Muscle layer of colon (tissue), 2 donors: ENCODE measurements at regions not wholly inside any gene's neighbourhood (a gene's known extent, or its start where the extent isn't known, plus 50 kb on each side); places are given as distances from the start of the nearest gene placed in this dataset.

Experiments used
- H3K27ac ChIP-seq: one replicate; pipeline ENCODE4 v1.7.0; 2013; ENCODE audit warnings: low read depth, mild to moderate bottlenecking, low read length, moderate library complexity
- H3K27me3 ChIP-seq, 2 donors: one replicate each; pipeline ENCODE4 v1.7.0; 2013; ENCODE audit warnings: low read length in 2 of 2, mild to moderate bottlenecking in 2 of 2; ENCODE audit not compliant: insufficient read depth in 2 of 2, control insufficient read depth in 1 of 2
- H3K36me3 ChIP-seq: one replicate; pipeline ENCODE4 v1.7.0; 2013; ENCODE audit warnings: mild to moderate bottlenecking, low read length; ENCODE audit not compliant: insufficient read depth
- H3K4me1 ChIP-seq: one replicate; pipeline ENCODE4 v1.7.0; 2013; ENCODE audit warnings: mild to moderate bottlenecking, low read length; ENCODE audit not compliant: insufficient read depth
- H3K4me3 ChIP-seq, 2 donors: one replicate each; pipeline ENCODE4 v1.7.0; 2013; ENCODE audit warnings: low read length in 2 of 2, low read depth in 1 of 2, mild to moderate bottlenecking in 1 of 2, moderate library complexity in 1 of 2
- H3K9ac ChIP-seq: one replicate; pipeline ENCODE4 v1.7.0; 2013; ENCODE audit warnings: low read length
- H3K9me3 ChIP-seq: one replicate; pipeline ENCODE4 v1.7.0; 2013; ENCODE audit warnings: mild to moderate bottlenecking, low read length
- donor health status: abdominal sarcoma.
- donor health status: Adenocarcinoma of cecum.

DNA sequence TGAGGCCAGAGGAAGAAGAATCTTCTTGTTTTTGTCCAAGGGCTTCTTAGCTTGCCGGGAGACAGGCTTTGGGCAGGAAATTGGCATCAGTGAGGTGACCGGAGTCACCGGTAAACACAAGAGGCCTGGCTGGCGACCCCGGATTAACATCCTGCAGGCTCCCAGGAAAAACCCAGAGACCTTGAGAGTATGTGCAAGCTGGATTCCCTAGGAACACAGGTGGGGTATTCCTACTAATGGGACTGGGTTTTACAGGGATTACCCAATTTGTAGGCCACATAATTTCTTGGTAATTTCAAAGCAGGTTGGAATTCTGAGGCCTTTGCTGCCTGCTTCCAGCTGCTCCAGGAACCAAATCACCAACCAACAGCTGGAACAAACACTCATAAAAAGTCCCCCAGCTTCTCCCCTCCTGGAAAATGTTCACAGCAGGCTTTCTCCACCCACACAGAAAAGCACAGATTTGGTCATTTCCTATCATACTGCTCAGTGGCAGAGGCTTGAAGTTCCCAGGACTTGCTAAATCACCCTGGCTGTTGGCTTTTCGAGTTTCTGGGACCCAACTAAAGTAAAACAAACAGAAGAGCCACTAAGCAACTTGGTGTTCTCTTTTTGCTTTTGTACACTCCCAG lies 258.8 kb downstream of the IRF8 start:
- Histone ChIP-seq H3K4me1 (peaks cover 47% of the 10 kb centered on the region), H3K27ac (peak overlapping the region; percentile 14), H3K27me3 (no peaks in the 10 kb centered on the region), H3K9me3 (no peaks in the 10 kb centered on the region), H3K9ac (no peak overlapping the region), H3K4me3 (no peak overlapping the region), H3K36me3 (no peaks in the 10 kb centered on the region)

DNA sequence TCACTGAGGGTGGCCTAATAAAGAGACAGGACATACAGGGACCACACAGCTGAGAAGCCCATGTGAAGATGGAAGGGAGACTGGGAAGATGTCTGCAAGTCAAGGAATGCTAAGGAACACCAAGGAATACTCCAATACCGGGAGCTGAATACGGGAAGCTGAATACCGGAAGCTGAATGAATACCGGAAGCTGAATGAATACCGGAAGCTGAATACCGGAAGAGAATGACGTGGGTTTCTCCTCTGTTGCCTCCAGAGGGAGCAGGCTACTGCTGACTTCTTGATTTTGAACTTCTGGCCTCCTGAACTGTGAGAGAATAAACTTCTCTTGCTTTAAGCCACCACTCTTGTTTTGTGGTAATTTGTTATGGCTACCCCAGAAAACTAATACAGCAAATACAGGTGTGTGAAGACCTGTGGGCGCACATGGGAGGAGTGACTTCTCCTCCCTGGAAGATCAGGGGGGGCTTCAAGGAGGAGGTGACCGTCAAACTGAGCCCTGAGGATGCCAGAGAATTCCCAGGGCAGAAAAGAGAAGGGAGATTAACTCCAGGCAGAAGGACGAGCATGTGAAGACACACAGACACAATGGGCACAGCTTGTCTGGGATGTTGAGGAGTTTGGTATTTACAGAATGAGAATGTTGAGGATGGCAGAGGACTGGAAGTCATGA lies 259.9 kb downstream of the IRF8 start:
- Histone ChIP-seq H3K9me3 (no peaks in the 10 kb centered on the region), H3K9ac (no peak overlapping the region), H3K27me3 (no peaks in the 10 kb centered on the region), H3K4me3 (no peak overlapping the region), H3K27ac (peak overlapping the region; percentile 35), H3K4me1 (peaks cover 37% of the 10 kb centered on the region), H3K36me3 (no peaks in the 10 kb centered on the region)

DNA sequence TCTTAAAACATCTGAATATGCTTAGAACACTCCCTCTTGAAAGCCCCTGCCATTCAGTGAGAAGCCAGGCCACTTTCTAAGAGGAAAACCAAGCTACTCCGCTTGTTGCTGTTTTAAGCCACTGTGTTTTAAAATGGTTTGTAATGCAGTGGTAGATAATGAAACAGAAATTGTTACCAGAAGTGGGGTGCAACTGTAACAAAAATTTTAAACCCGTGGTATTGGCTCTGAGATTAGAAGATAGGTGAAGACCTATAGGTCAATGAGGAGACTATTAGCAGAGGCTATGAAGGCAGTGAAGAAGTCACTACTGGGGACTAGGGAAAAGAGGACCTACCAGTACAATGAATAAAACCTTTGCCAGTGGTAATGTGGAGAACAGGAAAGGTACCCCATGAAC lies 266.5 kb downstream of the IRF8 start:
- H3K27ac ChIP-seq = no peak overlapping the region
- no peaks in the 10 kb centered on the region for H3K36me3 ChIP-seq
- no peaks in the 10 kb centered on the region for H3K4me1 ChIP-seq
- peaks cover 7% of the 10 kb centered on the region for H3K9me3 ChIP-seq
- H3K27me3 ChIP-seq = no peaks in the 10 kb centered on the region
- no peak overlapping the region for H3K4me3 ChIP-seq
- H3K9ac ChIP-seq = no peak overlapping the region

DNA sequence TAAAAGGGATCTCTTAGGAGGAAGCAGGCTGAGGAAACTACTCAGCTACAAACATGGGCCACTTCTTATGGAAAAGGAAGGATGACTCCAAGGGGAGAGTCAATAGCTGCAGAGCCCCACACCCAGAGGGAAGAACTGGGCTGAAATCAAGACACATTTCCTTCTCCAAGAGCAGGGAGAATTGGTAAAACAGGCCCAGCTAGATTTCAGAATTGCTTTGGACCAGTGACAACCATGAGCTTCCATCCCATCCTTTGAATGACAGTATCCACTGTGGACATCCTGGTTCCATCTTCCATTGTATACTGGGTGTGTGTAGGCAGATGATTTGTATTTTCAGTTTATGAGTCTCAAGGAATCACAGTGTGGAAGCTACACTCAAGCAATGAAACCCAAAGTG lies 267.5 kb downstream of the IRF8 start:
- no peaks in the 10 kb centered on the region for H3K36me3 ChIP-seq
- no peak overlapping the region for H3K9ac ChIP-seq
- H3K27me3 ChIP-seq = no peaks in the 10 kb centered on the region
- H3K4me3 ChIP-seq = no peak overlapping the region
- no peaks in the 10 kb centered on the region for H3K4me1 ChIP-seq
- peaks cover 7% of the 10 kb centered on the region for H3K9me3 ChIP-seq
- no peak overlapping the region for H3K27ac ChIP-seq

DNA sequence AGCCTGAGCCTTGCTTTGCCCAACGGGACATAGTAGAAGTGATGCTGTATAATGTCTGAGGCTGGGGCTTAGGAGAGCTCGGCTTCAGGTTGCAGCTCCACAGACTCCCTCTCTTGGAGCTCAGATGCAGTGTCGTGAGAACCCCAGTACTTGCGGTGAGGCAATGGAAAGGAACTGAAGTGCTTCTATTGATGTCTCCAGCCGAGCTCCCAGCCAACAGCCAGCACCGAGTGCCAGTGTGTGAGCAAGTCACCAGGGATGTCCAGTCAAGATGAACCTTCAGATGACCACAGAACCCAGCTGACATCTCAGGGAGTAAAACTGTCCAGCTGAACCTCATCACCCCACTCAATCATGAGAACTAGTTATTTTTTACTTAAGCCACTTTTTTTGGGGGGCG lies 268.1 kb downstream of the IRF8 start:
- Histone ChIP-seq H3K4me1 (no peaks in the 10 kb centered on the region), H3K9ac (no peak overlapping the region), H3K27me3 (no peaks in the 10 kb centered on the region), H3K9me3 (peaks cover 7% of the 10 kb centered on the region), H3K4me3 (no peak overlapping the region), H3K27ac (no peak overlapping the region), H3K36me3 (no peaks in the 10 kb centered on the region)

DNA sequence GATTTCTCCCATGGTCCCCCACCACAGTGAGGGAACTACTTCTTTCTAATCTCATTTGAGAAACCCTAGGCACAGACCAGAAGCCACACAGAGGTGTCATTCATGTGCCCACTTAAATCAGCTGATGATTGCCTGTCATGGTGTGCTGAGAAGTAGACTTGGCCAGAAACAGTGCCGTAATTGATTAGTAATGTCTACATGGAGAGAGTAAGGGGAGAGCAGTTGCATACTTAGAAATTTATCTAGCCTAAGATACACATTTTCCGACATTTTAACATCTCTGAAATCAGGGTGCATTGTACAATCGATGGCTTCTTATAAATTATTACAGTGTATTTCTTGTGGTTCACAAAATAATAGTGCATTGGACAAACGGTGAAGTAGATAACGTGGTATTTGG lies 271.8 kb downstream of the IRF8 start:
- no peaks in the 10 kb centered on the region for H3K36me3 ChIP-seq
- H3K4me1 ChIP-seq = no peaks in the 10 kb centered on the region
- H3K9ac ChIP-seq = no peak overlapping the region
- H3K27me3 ChIP-seq = no peaks in the 10 kb centered on the region
- H3K9me3 ChIP-seq = peaks cover under 1% of the 10 kb centered on the region
- no peak overlapping the region for H3K4me3 ChIP-seq
- H3K27ac ChIP-seq = no peak overlapping the region

DNA sequence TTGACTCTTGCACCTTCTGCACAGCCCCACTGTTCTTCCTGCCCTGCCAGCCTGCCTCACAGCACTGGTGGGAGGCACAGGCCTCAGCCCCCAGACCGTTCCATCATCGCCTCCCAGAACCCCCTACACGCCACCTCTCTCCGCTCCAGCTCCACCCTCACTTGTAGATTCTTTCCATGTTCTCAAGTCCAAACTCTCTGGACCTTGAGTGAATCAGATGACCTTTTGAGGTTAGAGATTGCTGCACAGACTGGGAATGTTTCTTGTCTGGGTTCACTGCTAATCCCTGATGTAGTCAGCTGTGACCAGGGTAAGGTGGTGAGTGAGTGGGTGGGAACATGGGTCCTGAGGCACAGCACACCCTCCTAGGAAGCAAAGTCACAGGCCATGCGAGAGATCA lies 272.4 kb downstream of the IRF8 start:
- Histone ChIP-seq H3K27ac (no peak overlapping the region), H3K9ac (no peak overlapping the region), H3K4me3 (no peak overlapping the region), H3K27me3 (no peaks in the 10 kb centered on the region), H3K9me3 (no peaks in the 10 kb centered on the region), H3K36me3 (no peaks in the 10 kb centered on the region), H3K4me1 (no peaks in the 10 kb centered on the region)

DNA sequence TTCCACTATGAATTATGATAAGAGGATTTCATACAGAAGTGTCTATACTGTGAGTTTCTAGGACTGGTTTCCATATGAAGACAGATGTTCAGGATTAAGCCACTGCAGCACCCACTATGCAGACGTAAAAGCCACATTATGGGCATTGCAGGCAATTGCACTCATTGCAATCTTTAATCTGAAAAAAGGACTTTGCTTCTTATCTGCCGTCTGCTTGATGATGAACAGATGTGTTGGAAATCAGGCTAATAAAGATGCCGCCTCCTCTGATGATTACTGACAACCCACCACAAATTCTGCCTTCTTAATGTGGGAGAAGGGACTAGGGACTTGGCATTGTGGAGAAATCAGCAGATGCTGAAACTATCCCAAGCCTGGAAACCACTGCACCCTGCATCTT lies 276.9 kb downstream of the IRF8 start:
- H3K9ac ChIP-seq = no peak overlapping the region
- no peaks in the 10 kb centered on the region for H3K4me1 ChIP-seq
- no peak overlapping the region for H3K27ac ChIP-seq
- H3K27me3 ChIP-seq = no peaks in the 10 kb centered on the region
- no peaks in the 10 kb centered on the region for H3K9me3 ChIP-seq
- no peak overlapping the region for H3K4me3 ChIP-seq
- no peaks in the 10 kb centered on the region for H3K36me3 ChIP-seq

DNA sequence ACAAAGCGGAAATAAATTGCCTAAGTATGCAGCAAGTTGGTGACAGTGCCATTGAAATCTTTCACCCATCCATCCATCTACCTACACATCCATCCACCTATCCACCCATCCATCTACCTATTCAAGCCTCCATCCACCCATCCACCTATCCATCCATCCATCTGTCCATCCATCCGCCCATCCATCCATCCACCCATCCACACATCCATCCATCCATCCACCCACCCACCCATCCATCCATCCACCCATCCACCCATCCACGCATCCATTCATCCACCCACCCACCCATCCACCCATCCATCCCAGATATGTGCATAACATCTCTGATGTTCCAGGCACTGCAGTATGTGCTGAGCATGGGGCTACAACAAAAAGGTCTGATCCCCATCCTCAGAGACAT lies 277.5 kb downstream of the IRF8 start:
- no peaks in the 10 kb centered on the region for H3K27me3 ChIP-seq
- H3K27ac ChIP-seq = no peak overlapping the region
- no peak overlapping the region for H3K4me3 ChIP-seq
- H3K9me3 ChIP-seq = no peaks in the 10 kb centered on the region
- H3K36me3 ChIP-seq = no peaks in the 10 kb centered on the region
- H3K4me1 ChIP-seq = no peaks in the 10 kb centered on the region
- no peak overlapping the region for H3K9ac ChIP-seq

DNA sequence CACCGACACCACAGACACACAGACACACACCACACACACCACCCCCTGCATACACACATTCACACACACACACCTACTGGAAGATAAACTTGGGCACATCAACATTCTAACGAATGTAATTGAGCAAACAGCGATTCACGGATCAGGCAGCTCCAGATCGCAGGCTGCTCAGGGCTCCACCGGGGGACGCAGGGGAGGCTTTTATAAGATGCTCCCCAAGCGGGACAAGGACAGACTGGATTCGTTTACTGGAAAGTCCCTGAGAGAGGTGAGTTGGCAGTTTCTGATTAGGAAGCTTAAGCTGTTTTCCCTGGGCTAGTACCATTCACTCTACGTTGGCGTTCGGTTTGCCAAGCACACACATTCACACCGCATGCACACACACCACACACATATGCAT lies 281.3 kb downstream of the IRF8 start:
- no peak overlapping the region for H3K27ac ChIP-seq
- H3K9ac ChIP-seq = no peak overlapping the region
- no peaks in the 10 kb centered on the region for H3K9me3 ChIP-seq
- no peaks in the 10 kb centered on the region for H3K36me3 ChIP-seq
- H3K4me3 ChIP-seq = no peak overlapping the region
- no peaks in the 10 kb centered on the region for H3K27me3 ChIP-seq
- no peaks in the 10 kb centered on the region for H3K4me1 ChIP-seq

DNA sequence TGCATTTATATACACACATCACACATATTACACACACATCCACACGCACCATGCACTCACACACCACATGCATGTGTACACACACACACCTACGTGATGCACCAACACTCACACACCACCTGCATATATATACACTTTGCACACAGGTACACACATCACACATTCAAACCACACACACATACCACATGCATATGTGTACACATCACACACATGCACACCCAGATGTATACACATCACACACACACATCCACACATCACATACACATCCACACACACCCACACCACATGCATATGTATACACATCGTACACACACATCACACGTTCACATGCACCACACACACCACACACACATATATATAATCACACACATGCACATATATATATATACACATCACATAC lies 281.8 kb downstream of the IRF8 start:
- H3K4me1 ChIP-seq = no peaks in the 10 kb centered on the region
- no peaks in the 10 kb centered on the region for H3K27me3 ChIP-seq
- H3K27ac ChIP-seq = no peak overlapping the region
- H3K36me3 ChIP-seq = no peaks in the 10 kb centered on the region
- no peak overlapping the region for H3K4me3 ChIP-seq
- H3K9me3 ChIP-seq = no peaks in the 10 kb centered on the region
- H3K9ac ChIP-seq = no peak overlapping the region

DNA sequence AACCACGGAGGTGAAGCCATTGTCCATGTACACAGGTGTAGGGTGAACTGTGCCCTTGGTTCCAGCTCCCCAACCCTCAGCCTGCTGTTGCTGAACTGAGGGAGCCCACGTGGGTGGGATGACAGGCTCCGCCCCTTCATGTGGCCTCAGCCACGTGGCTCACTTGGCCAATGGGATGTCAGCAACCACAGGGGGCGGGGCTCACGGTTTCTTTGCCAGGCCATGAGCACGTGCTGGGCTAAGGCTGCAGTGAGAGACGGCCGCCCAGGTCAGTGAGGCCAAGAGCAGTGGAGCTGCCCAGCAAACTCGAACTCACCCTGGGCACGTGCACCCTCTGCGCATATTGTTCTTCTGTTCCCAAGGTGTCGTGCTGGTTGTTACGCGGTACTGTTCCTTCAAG lies 282.6 kb downstream of the IRF8 start:
- H3K9me3 ChIP-seq = no peaks in the 10 kb centered on the region
- no peak overlapping the region for H3K4me3 ChIP-seq
- no peak overlapping the region for H3K27ac ChIP-seq
- H3K27me3 ChIP-seq = no peaks in the 10 kb centered on the region
- no peaks in the 10 kb centered on the region for H3K4me1 ChIP-seq
- H3K9ac ChIP-seq = no peak overlapping the region
- no peaks in the 10 kb centered on the region for H3K36me3 ChIP-seq
